Loucy (cell line): ENCODE measurements at regions not wholly inside any gene's neighbourhood (a gene's known extent, or its start where the extent isn't known, plus 50 kb on each side); places are given as distances from the start of the nearest gene placed in this dataset.

Experiments used
- H2AFZ ChIP-seq: fragments of 200-600 bp; sonication (generic); 2 replicates; pipeline ENCODE4 v1.6.0; 2016; ENCODE audit warnings: antibody characterized with exemption, mild to moderate bottlenecking, low read length, moderate library complexity
- H3F3A ChIP-seq: fragments of 200-600 bp; 2 replicates; pipeline ENCODE4 v1.6.0; 2016; ENCODE audit warnings: antibody characterized with exemption, low read depth, mild to moderate bottlenecking
- H3K27me3 ChIP-seq: fragments of 200-600 bp; sonication (generic); 2 replicates; pipeline ENCODE4 v1.6.1; 2014; ENCODE audit warnings: low read length, mild to moderate bottlenecking; ENCODE audit not compliant: insufficient read depth, poor library complexity, severe bottlenecking
- H3K36me3 ChIP-seq: fragments of 200-600 bp; sonication (generic); 2 replicates; pipeline ENCODE4 v1.6.1; 2016; ENCODE audit warnings: low read length; ENCODE audit not compliant: insufficient read depth
- H3K4me1 ChIP-seq: fragments of 200-600 bp; sonication (generic); 2 replicates; pipeline ENCODE4 v1.5.1; 2014; ENCODE audit warnings: low read length, mild to moderate bottlenecking; ENCODE audit not compliant: insufficient read depth, poor library complexity, severe bottlenecking
- H3K4me2 ChIP-seq: fragments of 200-600 bp; sonication (generic); 2 replicates; pipeline ENCODE4 v1.6.0; 2014; ENCODE audit warnings: antibody characterized with exemption, low read length, low read depth, mild to moderate bottlenecking; ENCODE audit not compliant: poor library complexity, severe bottlenecking
- H3K4me3 ChIP-seq: fragments of 200-600 bp; sonication (generic); 2 replicates; pipeline ENCODE4 v1.5.1; 2014; ENCODE audit warnings: low read length, mild to moderate bottlenecking, mixed read lengths; ENCODE audit not compliant: poor library complexity, severe bottlenecking
- H3K79me2 ChIP-seq: fragments of 200-600 bp; sonication (generic); 2 replicates; pipeline ENCODE4 v1.6.1; 2014; ENCODE audit warnings: low read length; ENCODE audit not compliant: insufficient read depth
- H3K9ac ChIP-seq: fragments of 200-600 bp; sonication (generic); 2 replicates; pipeline ENCODE4 v1.6.0; 2014; ENCODE audit warnings: mild to moderate bottlenecking, low read depth, low read length, moderate library complexity; ENCODE audit not compliant: poor library complexity, severe bottlenecking
- H3K9me2 ChIP-seq: fragments of 200-600 bp; sonication (generic); replicated peaks from 2 replicates; pipeline ENCODE4 v1.6.1; 2016; ENCODE audit warnings: low read depth, low read length, mixed read lengths
- H3K9me3 ChIP-seq: fragments of 200-600 bp; sonication (generic); 2 replicates; pipeline ENCODE4 v1.6.1; 2014; ENCODE audit warnings: mild to moderate bottlenecking, antibody characterized with exemption, low read length, low read depth; ENCODE audit not compliant: insufficient read depth
- H4K20me1 ChIP-seq: fragments of 200-600 bp; sonication (generic); 2 replicates; pipeline ENCODE4 v1.6.0; 2014; ENCODE audit warnings: antibody characterized with exemption, low read length, mild to moderate bottlenecking; ENCODE audit not compliant: insufficient read depth, poor library complexity, severe bottlenecking
- CTCF ChIP-seq: fragments of 200-600 bp; sonication (generic); conservative IDR thresholded peaks from 2 replicates; pipeline ENCODE4 v1.5.1; 2014; ENCODE audit warnings: mild to moderate bottlenecking, antibody characterized with exemption, low read length
- EZH2phosphoT487 ChIP-seq: fragments of 200-600 bp; IDR thresholded peaks from 2 replicates; pipeline ENCODE4 v1.6.1; 2018; ENCODE audit warnings: antibody characterized with exemption, mild to moderate bottlenecking, moderate library complexity, borderline replicate concordance

GRCh38 chr1:164382384-164382783 is 176.6 kb upstream of the PBX1 start:
- H3K9me2 ChIP-seq = no peaks in the 10 kb centered on the region
- H3K4me3 ChIP-seq = no peak overlapping the region
- no peak overlapping the region for H2AFZ ChIP-seq
- H3F3A ChIP-seq = no peaks in the 10 kb centered on the region
- H3K4me1 ChIP-seq = no peaks in the 10 kb centered on the region
- no peak overlapping the region for H3K4me2 ChIP-seq
- H3K36me3 ChIP-seq = no peaks in the 10 kb centered on the region
- TF ChIP-seq EZH2phosphoT487 (no peak), CTCF (no peak)
- no peak overlapping the region for H3K9ac ChIP-seq
- H3K9me3 ChIP-seq = no peaks in the 10 kb centered on the region
- no peaks in the 10 kb centered on the region for H4K20me1 ChIP-seq
- H3K79me2 ChIP-seq = no peaks in the 10 kb centered on the region
- H3K27me3 ChIP-seq = no peaks in the 10 kb centered on the region

GRCh38 chr1:164384262-164384661 is 174.7 kb upstream of the PBX1 start:
- Histone ChIP-seq H3F3A (no peaks in the 10 kb centered on the region), H3K79me2 (no peaks in the 10 kb centered on the region), H2AFZ (no peak overlapping the region), H3K4me3 (no peak overlapping the region), H4K20me1 (no peaks in the 10 kb centered on the region), H3K9me3 (no peaks in the 10 kb centered on the region), H3K9me2 (no peaks in the 10 kb centered on the region), H3K4me1 (no peaks in the 10 kb centered on the region), H3K36me3 (no peaks in the 10 kb centered on the region), H3K27me3 (no peaks in the 10 kb centered on the region), H3K4me2 (no peak overlapping the region), H3K9ac (no peak overlapping the region)
- TF ChIP-seq EZH2phosphoT487 (no peak), CTCF (no peak)

GRCh38 chr1:164417016-164417704 is 141.8 kb upstream of the PBX1 start:
- Histone ChIP-seq H3K9me3 (no peaks in the 10 kb centered on the region), H3K4me2 (no peak overlapping the region)
- TF ChIP-seq CTCF (no peak), EZH2phosphoT487 (no peak)

More at GRCh38 chr1:164417016-164417704, 141.8 kb upstream of the PBX1 start:
- Histone ChIP-seq H3K36me3 (no peaks in the 10 kb centered on the region), H3K79me2 (no peaks in the 10 kb centered on the region), H3K27me3 (no peaks in the 10 kb centered on the region), H3F3A (no peaks in the 10 kb centered on the region), H2AFZ (no peak overlapping the region), H3K4me3 (no peak overlapping the region), H3K4me1 (no peaks in the 10 kb centered on the region), H4K20me1 (no peaks in the 10 kb centered on the region), H3K9me2 (no peaks in the 10 kb centered on the region), H3K9ac (no peak overlapping the region)
